ENCODE measurements at regions not wholly inside any gene's neighbourhood (a gene's known extent, or its start where the extent isn't known, plus 50 kb on each side); places are given as distances from the start of the nearest gene placed in this dataset.

- Histone ChIP-seq H3K27ac (ENCODE audit: low read depth) (no peak overlapping the region), H3K36me3 (ENCODE audit: insufficient read depth) (no peaks in the 10 kb centered on the region), H4K20me1 (replicated peaks; ENCODE audit: insufficient read depth) (no peaks in the 10 kb centered on the region; the same call in 1 of the 2 replicates), H3K79me2 (replicated peaks; ENCODE audit: insufficient read depth) (no peaks in the 10 kb centered on the region), H3F3A (replicated peaks; ENCODE audit: low read depth) (no peaks in the 10 kb centered on the region), H3K4me3 (no peak overlapping the region), H3K4me2 (no peak overlapping the region), H3K4me1 (ENCODE audit: insufficient read depth) (no peaks in the 10 kb centered on the region), H2AFZ (no peak overlapping the region), H3K27me3 (ENCODE audit: insufficient read depth) (no peaks in the 10 kb centered on the region), H3K9me2 (ENCODE audit: insufficient read depth) (peaks cover 13% of the 10 kb centered on the region; the same call in 1 of the 2 replicates)
- TF ChIP-seq EZH2 (IDR thresholded peaks at IDR 0.05; ENCODE audit: low read depth, unreplicated experiment) (no peak), STAT1 (IDR thresholded peaks at IDR 0.05; ENCODE audit: unreplicated experiment) (no peak), ZNF331 (CRISPR knock-in tag; IDR thresholded peaks at IDR 0.05; ENCODE audit: low read depth) (no peak), NANOG (IDR thresholded peaks at IDR 0.05; ENCODE audit: borderline replicate concordance) (no peak)
- no peak for ATAC-seq
- Mint-ChIP-seq H3K4me3 (no peak overlapping the region), H3K9me3 (no peaks in the 10 kb centered on the region), H3K27ac (no peak overlapping the region), H3K4me1 (peaks cover 13% of the 10 kb centered on the region; the same call in 2 of the 3 replicates), H3K27me3 (ENCODE audit: insufficient read depth, low read depth, poor library complexity) (peaks cover 3% of the 10 kb centered on the region), H3K36me3 (ENCODE audit: low read depth) (no peaks in the 10 kb centered on the region)
- DNase-seq (ENCODE audit: low spot score), result no peak
These were observed 510.0 kb downstream of the INSC start for GRCh38 chr11:15624701-15625100.

GRCh38 chr11:15625691-15626090 lies 511.0 kb downstream of the INSC start:
- H3K4me3 ChIP-seq, result no peak overlapping the region
- H3K27me3 ChIP-seq (ENCODE audit: insufficient read depth), result no peaks in the 10 kb centered on the region
- H3K9me3 Mint-ChIP-seq, result no peaks in the 10 kb centered on the region
- H3K79me2 ChIP-seq (replicated peaks; ENCODE audit: insufficient read depth), result no peaks in the 10 kb centered on the region
- no peaks in the 10 kb centered on the region for H3K36me3 Mint-ChIP-seq (ENCODE audit: low read depth)
- H3K9me2 ChIP-seq (ENCODE audit: insufficient read depth), result peaks cover 12% of the 10 kb centered on the region; the same call in 1 of the 2 replicates
- no peaks in the 10 kb centered on the region for H3F3A ChIP-seq (replicated peaks; ENCODE audit: low read depth)
- H3K4me3 Mint-ChIP-seq, result no peak overlapping the region
- no peaks in the 10 kb centered on the region for H3K36me3 ChIP-seq (ENCODE audit: insufficient read depth)
- ATAC-seq, result no peak
- no peak overlapping the region for H3K27ac Mint-ChIP-seq
- peaks cover 3% of the 10 kb centered on the region for H3K27me3 Mint-ChIP-seq (ENCODE audit: insufficient read depth, low read depth, poor library complexity)
- H3K4me1 ChIP-seq (ENCODE audit: insufficient read depth), result no peaks in the 10 kb centered on the region
- no peaks in the 10 kb centered on the region; the same call in 1 of the 2 replicates for H4K20me1 ChIP-seq (replicated peaks; ENCODE audit: insufficient read depth)
- peaks cover 17% of the 10 kb centered on the region; the same call in 2 of the 3 replicates for H3K4me1 Mint-ChIP-seq
- no peak for DNase-seq (ENCODE audit: low spot score)
- no peak overlapping the region for H2AFZ ChIP-seq
- TF ChIP-seq ZNF331 (CRISPR knock-in tag; IDR thresholded peaks at IDR 0.05; ENCODE audit: low read depth) (no peak), EZH2phosphoT487 (IDR thresholded peaks at IDR 0.05; ENCODE audit: unreplicated experiment) (no peak), STAT1 (IDR thresholded peaks at IDR 0.05; ENCODE audit: unreplicated experiment) (no peak), ZNF114 (CRISPR knock-in tag; IDR thresholded peaks at IDR 0.05) (no peak), EZH2 (IDR thresholded peaks at IDR 0.05; ENCODE audit: low read depth, unreplicated experiment) (no peak), ETS1 (IDR thresholded peaks at IDR 0.05) (no peak), POLR2AphosphoS5 (IDR thresholded peaks at IDR 0.05; ENCODE audit: low read depth) (no peak)
- H3K27ac ChIP-seq (ENCODE audit: low read depth), result no peak overlapping the region
- H3K4me2 ChIP-seq, result no peak overlapping the region

GRCh38 chr11:15627560-15627959 lies 512.8 kb downstream of the INSC start:
- Mint-ChIP-seq H3K9me3 (no peaks in the 10 kb centered on the region), H3K4me3 (no peak overlapping the region), H3K27ac (no peak overlapping the region), H3K27me3 (ENCODE audit: insufficient read depth, low read depth, poor library complexity) (peaks cover 1% of the 10 kb centered on the region), H3K4me1 (peaks cover 11% of the 10 kb centered on the region; the same call in 2 of the 3 replicates), H3K36me3 (ENCODE audit: low read depth) (no peaks in the 10 kb centered on the region)
- H3K4me2 ChIP-seq, result no peak overlapping the region
- no peaks in the 10 kb centered on the region for H3K79me2 ChIP-seq (replicated peaks; ENCODE audit: insufficient read depth)
- no peaks in the 10 kb centered on the region for H3F3A ChIP-seq (replicated peaks; ENCODE audit: low read depth)
- H2AFZ ChIP-seq, result no peak overlapping the region
- H3K4me1 ChIP-seq (ENCODE audit: insufficient read depth), result no peaks in the 10 kb centered on the region
- no peaks in the 10 kb centered on the region; the same call in 1 of the 2 replicates for H4K20me1 ChIP-seq (replicated peaks; ENCODE audit: insufficient read depth)
- no peaks in the 10 kb centered on the region for H3K27me3 ChIP-seq (ENCODE audit: insufficient read depth)
- H3K9me2 ChIP-seq (ENCODE audit: insufficient read depth), result peaks cover 5% of the 10 kb centered on the region; the same call in 1 of the 2 replicates
- H3K36me3 ChIP-seq (ENCODE audit: insufficient read depth), result no peaks in the 10 kb centered on the region
- no peak overlapping the region for H3K4me3 ChIP-seq
- H3K27ac ChIP-seq (ENCODE audit: low read depth), result no peak overlapping the region
- ATAC-seq, result no peak
- DNase-seq (ENCODE audit: low spot score), result no peak
- no peak for TF ChIP-seq CTCF (conservative IDR thresholded peaks at IDR 0.05; ENCODE audit: low read depth in 2 of 2)
- TF ChIP-seq NANOG (IDR thresholded peaks at IDR 0.05; ENCODE audit: borderline replicate concordance), result no peak
- no peak for TF ChIP-seq POLR2AphosphoS5 (IDR thresholded peaks at IDR 0.05; ENCODE audit: low read depth)
- no peak for TF ChIP-seq ZNF331 (CRISPR knock-in tag; IDR thresholded peaks at IDR 0.05; ENCODE audit: low read depth)
- no peak for TF ChIP-seq STAT1 (IDR thresholded peaks at IDR 0.05; ENCODE audit: unreplicated experiment)
- TF ChIP-seq REST (IDR thresholded peaks at IDR 0.05; ENCODE audit: unreplicated experiment), result no peak
- no peak for TF ChIP-seq EZH2 (IDR thresholded peaks at IDR 0.05; ENCODE audit: low read depth, unreplicated experiment)
- no peak for TF ChIP-seq JUNB (IDR thresholded peaks at IDR 0.05; ENCODE audit: unreplicated experiment)
- no peak for TF ChIP-seq ZNF114 (CRISPR knock-in tag; IDR thresholded peaks at IDR 0.05)
- TF ChIP-seq CREB1 (CRISPR knock-in tag; IDR thresholded peaks at IDR 0.05; ENCODE audit: low read depth), result no peak
